WTC11 (cell line): ENCODE measurements at regions not wholly inside any gene's neighbourhood (a gene's known extent, or its start where the extent isn't known, plus 50 kb on each side); places are given as distances from the start of the nearest gene placed in this dataset.
"Not testable (repeated sequence)": the region's sequence is repeated elsewhere in the genome, so short reads cannot be mapped to it uniquely, and the experiment has no call there.

Experiments
- ATAC-seq: fragments of 200-7000 bp; cut with Tn5 transposase; 2 replicates; pipeline ENCODE4 v1.10.0; 2021; ENCODE audit warnings: mild to moderate bottlenecking, moderate library complexity
- CTCF ChIA-PET: fragments of 300-600 bp; sonication (Branson Sonifier 250); formaldehyde crosslinking; loops from one replicate; lab custom pipeline; 2021; ENCODE audit warnings: antibody characterized with exemption; lab: Charles Lee
- POLR2A ChIA-PET: fragments of 350-600 bp; sonication (Branson Sonifier 250); formaldehyde crosslinking; loops from one replicate; lab custom pipeline; 2021; ENCODE audit warnings: antibody characterized with exemption; lab: Charles Lee
- DNase-seq: peaks from one replicate; pipeline ENCODE4 v3.0.0; 2021; ENCODE audit warnings: low spot score
- H3K27ac Mint-ChIP-seq: 2 replicates; pipeline ENCODE4 v1.8.0; 2021; ENCODE audit warnings: mixed read lengths
- H3K27me3 Mint-ChIP-seq: 2 replicates; pipeline ENCODE4 v1.8.0; 2021; ENCODE audit warnings: low read depth, mild to moderate bottlenecking, moderate library complexity, mixed read lengths
- H3K36me3 Mint-ChIP-seq: 2 replicates; pipeline ENCODE4 v1.8.0; 2021; ENCODE audit warnings: mixed read lengths
- H3K4me1 Mint-ChIP-seq: 2 replicates; pipeline ENCODE4 v1.8.0; 2022; ENCODE audit warnings: mixed read lengths
- H3K4me3 Mint-ChIP-seq: 2 replicates; pipeline ENCODE4 v1.8.0; 2021; ENCODE audit warnings: mild to moderate bottlenecking, moderate library complexity, mixed read lengths
- H3K9me3 Mint-ChIP-seq: 2 replicates; pipeline ENCODE4 v1.8.0; 2021; ENCODE audit warnings: mixed read lengths
- CBFB ChIP-seq: sonication (generic); formaldehyde crosslinking; IDR thresholded peaks from 2 replicates; pipeline ENCODE4 v1.8.1; 2022; ENCODE audit warnings: mild to moderate bottlenecking, low read depth, missing genetic modification reagents
- CDX4 ChIP-seq: fragments of 250-450 bp; sonication (Bioruptor Pico); IDR thresholded peaks from 2 replicates; pipeline ENCODE4 v1.9.0; 2021; ENCODE audit warnings: moderate library complexity, mild to moderate bottlenecking, inconsistent platforms, borderline replicate concordance
- CREM ChIP-seq: sonication (generic); formaldehyde crosslinking; IDR thresholded peaks from 2 replicates; pipeline ENCODE4 v1.8.1; 2022; ENCODE audit warnings: mild to moderate bottlenecking, missing genetic modification reagents, moderate library complexity
- E2F1 ChIP-seq: sonication (generic); formaldehyde crosslinking; IDR thresholded peaks from 2 replicates; pipeline ENCODE4 v1.8.0; 2022; ENCODE audit warnings: mild to moderate bottlenecking, missing genetic modification reagents
- E2F4 ChIP-seq: sonication (generic); formaldehyde crosslinking; IDR thresholded peaks from 2 replicates; pipeline ENCODE4 v1.8.1; 2022; ENCODE audit warnings: low read depth, mild to moderate bottlenecking, moderate library complexity, missing genetic modification reagents, borderline replicate concordance
- EMX1 ChIP-seq: fragments of 250-450 bp; sonication (Bioruptor Pico); IDR thresholded peaks from 2 replicates; pipeline ENCODE4 v1.8.0; 2021; ENCODE audit warnings: mild to moderate bottlenecking
- FOXJ3 ChIP-seq: sonication (generic); formaldehyde crosslinking; IDR thresholded peaks from 2 replicates; pipeline ENCODE4 v1.9.0; 2021; ENCODE audit warnings: missing genetic modification reagents, mild to moderate bottlenecking, borderline replicate concordance
- JAZF1 ChIP-seq: fragments of 250-450 bp; sonication (Bioruptor Pico); IDR thresholded peaks from 2 replicates; pipeline ENCODE4 v1.9.0; 2021; ENCODE audit warnings: moderate library complexity, mild to moderate bottlenecking, inconsistent platforms
- MXD4 ChIP-seq: fragments of 250-450 bp; sonication (Bioruptor Pico); IDR thresholded peaks from 2 replicates; pipeline ENCODE4 v1.8.0; 2021; ENCODE audit warnings: mild to moderate bottlenecking, moderate library complexity, borderline replicate concordance
- MYBL2 ChIP-seq: sonication (generic); formaldehyde crosslinking; IDR thresholded peaks from 2 replicates; pipeline ENCODE4 v1.8.1; 2023; ENCODE audit warnings: mild to moderate bottlenecking, moderate library complexity, missing genetic modification reagents
- NR1H2 ChIP-seq: sonication (generic); formaldehyde crosslinking; IDR thresholded peaks from 2 replicates; pipeline ENCODE4 v1.9.0; 2021; ENCODE audit warnings: mild to moderate bottlenecking, moderate library complexity, missing genetic modification reagents
- NR2C2 ChIP-seq: sonication (generic); formaldehyde crosslinking; IDR thresholded peaks from 2 replicates; pipeline ENCODE4 v1.8.0; 2022; ENCODE audit warnings: mild to moderate bottlenecking, missing genetic modification reagents
- PREB ChIP-seq: sonication (generic); formaldehyde crosslinking; IDR thresholded peaks from 2 replicates; pipeline ENCODE4 v1.8.1; 2022; ENCODE audit warnings: mild to moderate bottlenecking, missing genetic modification reagents, moderate library complexity, borderline replicate concordance
- SMAD3 ChIP-seq: sonication (generic); formaldehyde crosslinking; IDR thresholded peaks from 2 replicates; pipeline ENCODE4 v1.8.0; 2022; ENCODE audit warnings: missing genetic modification reagents, mild to moderate bottlenecking, borderline replicate concordance
- USF2 ChIP-seq: sonication (generic); formaldehyde crosslinking; IDR thresholded peaks from 2 replicates; pipeline ENCODE4 v1.8.1; 2023; ENCODE audit warnings: mild to moderate bottlenecking, missing genetic modification reagents, moderate library complexity
- ZNF138 ChIP-seq: sonication (generic); formaldehyde crosslinking; conservative IDR thresholded peaks from 2 replicates; pipeline ENCODE4 v1.8.1; 2022; ENCODE audit warnings: mild to moderate bottlenecking, moderate library complexity, missing genetic modification reagents
- ZNF425 ChIP-seq: fragments of 250-450 bp; sonication (Bioruptor Pico); conservative IDR thresholded peaks from 2 replicates; pipeline ENCODE4 v1.9.0; 2021; ENCODE audit warnings: mild to moderate bottlenecking
- ZSCAN18 ChIP-seq: fragments of 250-450 bp; sonication (Bioruptor Pico); IDR thresholded peaks from 2 replicates; pipeline ENCODE4 v2.1.2; 2022; ENCODE audit warnings: mild to moderate bottlenecking, moderate library complexity

- POLR2A ChIA-PET: no interaction called here
- no peak overlapping the region for H3K4me3 Mint-ChIP-seq
Observed at GRCh38 chr12:92233346-92234015, 87.8 kb upstream of the BTG1 start.

GRCh38 chr12:92232371-92232932 is 86.8 kb upstream of the BTG1 start:
- CTCF ChIA-PET, H3K4me1 Mint-ChIP-seq, POLR2A ChIA-PET, ATAC-seq, DNase-seq, H3K27me3 Mint-ChIP-seq, H3K27ac Mint-ChIP-seq, H3K36me3 Mint-ChIP-seq, H3K4me3 Mint-ChIP-seq, H3K9me3 Mint-ChIP-seq: not testable (repeated sequence)

More at GRCh38 chr12:92233346-92234015, 87.8 kb upstream of the BTG1 start:
- Mint-ChIP-seq H3K9me3 (no peaks in the 10 kb centered on the region), H3K4me1 (no peaks in the 10 kb centered on the region), H3K27ac (no peak overlapping the region), H3K27me3 (no peaks in the 10 kb centered on the region), H3K36me3 (no peaks in the 10 kb centered on the region)
- TF ChIP-seq MYBL2 (CRISPR knock-in tag) (no peak), CBFB (no peak), PREB (CRISPR knock-in tag) (no peak), MXD4 (CRISPR knock-in tag) (no peak), E2F1 (no peak), NR2C2 (CRISPR knock-in tag) (no peak), FOXJ3 (CRISPR knock-in tag) (no peak), ZNF138 (CRISPR knock-in tag) (no peak), E2F4 (CRISPR knock-in tag) (no peak), SMAD3 (CRISPR knock-in tag) (no peak), CREM (CRISPR knock-in tag) (no peak), JAZF1 (CRISPR knock-in tag) (no peak), ZSCAN18 (CRISPR knock-in tag) (no peak), ZNF425 (no peak), NR1H2 (CRISPR knock-in tag) (no peak), EMX1 (CRISPR knock-in tag) (no peak), CDX4 (CRISPR knock-in tag) (no peak), USF2 (CRISPR knock-in tag) (no peak)
- no peak for DNase-seq
- ATAC-seq: no peak
- CTCF ChIA-PET: no interaction called here

GRCh38 chr12:92231945-92232344 is 86.3 kb upstream of the BTG1 start:
- ATAC-seq, DNase-seq, H3K4me1 Mint-ChIP-seq: not testable (repeated sequence)

GRCh38 chr12:92231532-92231931 is 85.9 kb upstream of the BTG1 start:
- ATAC-seq, CTCF ChIA-PET, DNase-seq, H3K4me3 Mint-ChIP-seq, H3K27me3 Mint-ChIP-seq, H3K9me3 Mint-ChIP-seq, H3K27ac Mint-ChIP-seq, H3K36me3 Mint-ChIP-seq, H3K4me1 Mint-ChIP-seq, POLR2A ChIA-PET: not testable (repeated sequence)

More at GRCh38 chr12:92231945-92232344, 86.3 kb upstream of the BTG1 start:
- CTCF ChIA-PET, H3K27me3 Mint-ChIP-seq, H3K27ac Mint-ChIP-seq, H3K9me3 Mint-ChIP-seq, H3K4me3 Mint-ChIP-seq, H3K36me3 Mint-ChIP-seq, POLR2A ChIA-PET: not testable (repeated sequence)
